HepG2 (cell line): ENCODE measurements at regions not wholly inside any gene's neighbourhood (a gene's known extent, or its start where the extent isn't known, plus 50 kb on each side); places are given as distances from the start of the nearest gene placed in this dataset.

Experiments used
- CHCHD3 ChIP-seq: sonication (generic); formaldehyde crosslinking; IDR thresholded peaks from 2 replicates; pipeline ENCODE4 v1.8.0; 2022; ENCODE audit warnings: mild to moderate bottlenecking, missing genetic modification reagents, moderate library complexity
- DR1 ChIP-seq: sonication (generic); formaldehyde crosslinking; IDR thresholded peaks from 2 replicates; pipeline ENCODE4 v1.8.0; 2021; ENCODE audit warnings: mild to moderate bottlenecking, missing genetic modification reagents, inconsistent platforms
- FOXP1 ChIP-seq, 2 experiments: fragments of 450-650 bp in 1 of 2; IDR thresholded peaks; 2 replicates each; pipeline ENCODE4 v1.6.1; 2017 to 2018; ENCODE audit warnings: antibody characterized with exemption in 1 of 2
- GLMP ChIP-seq: sonication (generic); formaldehyde crosslinking; IDR thresholded peaks from 2 replicates; pipeline ENCODE4 v1.9.0; 2021; ENCODE audit warnings: missing genetic modification reagents, mild to moderate bottlenecking, borderline replicate concordance
- HOXA5 ChIP-seq: sonication (generic); formaldehyde crosslinking; IDR thresholded peaks from 2 replicates; pipeline ENCODE4 v1.4.0; 2020; ENCODE audit warnings: missing genetic modification reagents
- KDM4B ChIP-seq: sonication (generic); formaldehyde crosslinking; IDR thresholded peaks from 2 replicates; pipeline ENCODE4 v1.4.0; 2020; ENCODE audit warnings: missing genetic modification reagents
- NFATC3 ChIP-seq: sonication (generic); formaldehyde crosslinking; IDR thresholded peaks from 2 replicates; pipeline ENCODE4 v1.5.1; 2020; ENCODE audit warnings: mild to moderate bottlenecking, missing genetic modification reagents
- RFXANK ChIP-seq: IDR thresholded peaks from 2 replicates; pipeline ENCODE4 v1.6.1; 2016
- SAFB2 ChIP-seq: sonication (generic); formaldehyde crosslinking; IDR thresholded peaks from 2 replicates; pipeline ENCODE4 v1.5.1; 2020; ENCODE audit warnings: missing genetic modification reagents, low read depth, mild to moderate bottlenecking, borderline replicate concordance
- SMAD9 ChIP-seq: sonication (generic); formaldehyde crosslinking; IDR thresholded peaks from 2 replicates; pipeline ENCODE4 v1.5.1; 2020; ENCODE audit warnings: mild to moderate bottlenecking, missing genetic modification reagents
- SP140L ChIP-seq: sonication (generic); formaldehyde crosslinking; IDR thresholded peaks from 2 replicates; pipeline ENCODE4 v1.4.0; 2020; ENCODE audit warnings: missing genetic modification reagents, borderline replicate concordance
- TCF12 ChIP-seq, 2 experiments: fragments of 450-650 bp in 1 of 2; sonication (generic) in 1 of 2; formaldehyde crosslinking in 1 of 2; IDR thresholded peaks; 2 replicates each; pipeline versions ENCODE4 v1.6.1 to v1.8.0; 2017 to 2022; ENCODE audit warnings: antibody characterized with exemption in 1 of 2, mild to moderate bottlenecking in 1 of 2, missing genetic modification reagents in 1 of 2, moderate library complexity in 1 of 2
- ZBTB14 ChIP-seq: sonication (generic); formaldehyde crosslinking; IDR thresholded peaks from 2 replicates; pipeline ENCODE4 v1.4.0; 2020; ENCODE audit warnings: missing genetic modification reagents
- ZNF136 ChIP-seq: sonication (generic); formaldehyde crosslinking; IDR thresholded peaks from 2 replicates; pipeline ENCODE4 v1.8.1; 2022; ENCODE audit warnings: low read depth, mild to moderate bottlenecking, moderate library complexity, missing genetic modification reagents
- ZNF674 ChIP-seq: sonication (generic); formaldehyde crosslinking; IDR thresholded peaks from 2 replicates; pipeline ENCODE4 v1.5.0; 2020; ENCODE audit warnings: low read depth, mild to moderate bottlenecking, missing genetic modification reagents
- ZNF782 ChIP-seq: sonication (generic); formaldehyde crosslinking; IDR thresholded peaks from 2 replicates; pipeline ENCODE4 v1.4.0; 2020; ENCODE audit warnings: missing genetic modification reagents, mild to moderate bottlenecking, borderline replicate concordance
- TF ChIP-seq, protein P1 (sequence below): sonication (generic); formaldehyde crosslinking; IDR thresholded peaks from 2 replicates; pipeline ENCODE4 v1.4.0; 2020; ENCODE audit warnings: missing genetic modification reagents, mild to moderate bottlenecking, borderline replicate concordance
- TF ChIP-seq, protein P2 (sequence below): sonication (generic); formaldehyde crosslinking; IDR thresholded peaks from 2 replicates; pipeline ENCODE4 v1.4.0; 2020; ENCODE audit warnings: missing genetic modification reagents, borderline replicate concordance
- TF ChIP-seq, protein P3 (sequence below): sonication (generic); formaldehyde crosslinking; IDR thresholded peaks from 2 replicates; pipeline ENCODE4 v1.4.0; 2020; ENCODE audit warnings: missing genetic modification reagents
- TF ChIP-seq, protein P4 (sequence below): sonication (generic); formaldehyde crosslinking; IDR thresholded peaks from 2 replicates; pipeline ENCODE4 v1.4.0; 2020; ENCODE audit warnings: mild to moderate bottlenecking, low read depth, missing genetic modification reagents

GRCh38 chr2:8125741-8126711 is 555.8 kb upstream of the ID2 start (continued):
- TF ChIP-seq ZBTB14 (no peak), SMAD9 (CRISPR knock-in tag) (no peak), ZNF674 (no peak), SAFB2 (CRISPR knock-in tag) (peak; percentile 44; the same call in 1 of the 2 replicates), GLMP (CRISPR knock-in tag) (no peak), NFATC3 (no peak), FOXP1 (IDR thresholded peaks at IDR 0.05) (0 out of 2 replicates have a peak, but pooled peaks have one; percentile 19), FOXP1 (CRISPR knock-in tag; IDR thresholded peaks at IDR 0.05) (peak; percentile 93), DR1 (CRISPR knock-in tag) (no peak), SP140L (CRISPR knock-in tag) (peak; percentile 79; the same call in 1 of the 2 replicates), TCF12 (IDR thresholded peaks at IDR 0.05) (no peak), TCF12 (CRISPR knock-in tag; IDR thresholded peaks at IDR 0.05) (peak; percentile 97), RFXANK (CRISPR knock-in tag) (peak; percentile 94), ZNF782 (0 out of 2 replicates have a peak, but pooled peaks have one; percentile 43), ZNF136 (no peak), CHCHD3 (CRISPR knock-in tag) (0 out of 2 replicates have a peak, but pooled peaks have one; percentile 30), HOXA5 (CRISPR knock-in tag) (peak; percentile 60; the same call in 1 of the 2 replicates), KDM4B (CRISPR knock-in tag) (peak; percentile 96)
- TF ChIP-seq, protein P1, sequence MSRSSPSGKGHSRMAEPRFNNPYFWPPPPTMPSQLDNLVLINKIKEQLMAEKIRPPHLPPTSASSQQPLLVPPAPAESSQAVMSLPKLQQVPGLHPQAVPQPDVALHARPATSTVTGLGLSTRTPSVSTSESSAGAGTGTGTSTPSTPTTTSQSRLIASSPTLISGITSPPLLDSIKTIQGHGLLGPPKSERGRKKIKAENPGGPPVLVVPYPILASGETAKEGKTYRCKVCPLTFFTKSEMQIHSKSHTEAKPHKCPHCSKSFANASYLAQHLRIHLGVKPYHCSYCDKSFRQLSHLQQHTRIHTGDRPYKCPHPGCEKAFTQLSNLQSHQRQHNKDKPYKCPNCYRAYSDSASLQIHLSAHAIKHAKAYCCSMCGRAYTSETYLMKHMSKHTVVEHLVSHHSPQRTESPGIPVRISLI (CRISPR knock-in tag): peak; percentile 97
- TF ChIP-seq, protein P2, sequence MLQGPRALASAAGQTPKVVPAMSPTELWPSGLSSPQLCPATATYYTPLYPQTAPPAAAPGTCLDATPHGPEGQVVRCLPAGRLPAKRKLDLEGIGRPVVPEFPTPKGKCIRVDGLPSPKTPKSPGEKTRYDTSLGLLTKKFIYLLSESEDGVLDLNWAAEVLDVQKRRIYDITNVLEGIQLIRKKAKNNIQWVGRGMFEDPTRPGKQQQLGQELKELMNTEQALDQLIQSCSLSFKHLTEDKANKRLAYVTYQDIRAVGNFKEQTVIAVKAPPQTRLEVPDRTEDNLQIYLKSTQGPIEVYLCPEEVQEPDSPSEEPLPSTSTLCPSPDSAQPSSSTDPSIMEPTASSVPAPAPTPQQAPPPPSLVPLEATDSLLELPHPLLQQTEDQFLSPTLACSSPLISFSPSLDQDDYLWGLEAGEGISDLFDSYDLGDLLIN: no peak
- TF ChIP-seq, protein P3, sequence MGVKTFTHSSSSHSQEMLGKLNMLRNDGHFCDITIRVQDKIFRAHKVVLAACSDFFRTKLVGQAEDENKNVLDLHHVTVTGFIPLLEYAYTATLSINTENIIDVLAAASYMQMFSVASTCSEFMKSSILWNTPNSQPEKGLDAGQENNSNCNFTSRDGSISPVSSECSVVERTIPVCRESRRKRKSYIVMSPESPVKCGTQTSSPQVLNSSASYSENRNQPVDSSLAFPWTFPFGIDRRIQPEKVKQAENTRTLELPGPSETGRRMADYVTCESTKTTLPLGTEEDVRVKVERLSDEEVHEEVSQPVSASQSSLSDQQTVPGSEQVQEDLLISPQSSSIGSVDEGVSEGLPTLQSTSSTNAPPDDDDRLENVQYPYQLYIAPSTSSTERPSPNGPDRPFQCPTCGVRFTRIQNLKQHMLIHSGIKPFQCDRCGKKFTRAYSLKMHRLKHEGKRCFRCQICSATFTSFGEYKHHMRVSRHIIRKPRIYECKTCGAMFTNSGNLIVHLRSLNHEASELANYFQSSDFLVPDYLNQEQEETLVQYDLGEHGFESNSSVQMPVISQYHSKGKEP: no peak
- TF ChIP-seq, protein P4, sequence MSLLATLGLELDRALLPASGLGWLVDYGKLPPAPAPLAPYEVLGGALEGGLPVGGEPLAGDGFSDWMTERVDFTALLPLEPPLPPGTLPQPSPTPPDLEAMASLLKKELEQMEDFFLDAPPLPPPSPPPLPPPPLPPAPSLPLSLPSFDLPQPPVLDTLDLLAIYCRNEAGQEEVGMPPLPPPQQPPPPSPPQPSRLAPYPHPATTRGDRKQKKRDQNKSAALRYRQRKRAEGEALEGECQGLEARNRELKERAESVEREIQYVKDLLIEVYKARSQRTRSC (CRISPR knock-in tag): no peak
